Tibial nerve (tissue), 4 donors: ENCODE measurements at regions not wholly inside any gene's neighbourhood (a gene's known extent, or its start where the extent isn't known, plus 50 kb on each side); places are given as distances from the start of the nearest gene placed in this dataset.
"Not testable (repeated sequence)": the region's sequence is repeated elsewhere in the genome, so short reads cannot be mapped to it uniquely, and the experiment has no call there.

Experiments used
- DNase-seq, 2 donors: peaks; one replicate each; pipeline ENCODE4 v3.0.0-alpha.2; 2019; ENCODE audit warnings: low spot score in 2 of 2
- H3K27ac ChIP-seq, 4 donors: fragments of 200-600 bp; sonication (generic) in 3 of 4; one replicate each; pipeline ENCODE4 v1.5.1; 2017 to 2019; ENCODE audit warnings: mild to moderate bottlenecking in 1 of 4
- H3K27me3 ChIP-seq, 2 donors: fragments of 200-600 bp; sonication (generic) in 1 of 2; one replicate each; pipeline versions ENCODE4 v1.5.1 to v1.6.0; 2017 to 2019
- H3K36me3 ChIP-seq, 3 donors: fragments of 200-600 bp; sonication (generic); one replicate each; pipeline ENCODE4 v1.5.1; 2018 to 2019
- H3K4me1 ChIP-seq, 4 donors: fragments of 200-600 bp; sonication (generic) in 3 of 4; one replicate each; pipeline ENCODE4 v1.5.1; 2017 to 2019
- H3K4me3 ChIP-seq, 4 donors: fragments of 200-600 bp; sonication (generic) in 3 of 4; one replicate each; pipeline ENCODE4 v1.5.1; 2017 to 2019; ENCODE audit warnings: mild to moderate bottlenecking in 1 of 4, moderate library complexity in 1 of 4
- H3K9me3 ChIP-seq, 4 donors: fragments of 200-600 bp; sonication (generic) in 3 of 4; one replicate each; pipeline ENCODE4 v1.5.1; 2017 to 2019
- CTCF ChIP-seq, 5 experiments: fragments of 200-600 bp in 3 of 5; fragments of 450-650 bp in 2 of 5; sonication (generic) in 3 of 5; IDR thresholded peaks; one replicate each; pipeline ENCODE4 v1.5.1; 2016 to 2019; ENCODE audit warnings: antibody characterized with exemption in 5 of 5, mild to moderate bottlenecking in 3 of 5, moderate library complexity in 2 of 5
- EP300 ChIP-seq, 2 donors: sonication (generic); formaldehyde crosslinking; IDR thresholded peaks; one replicate each; pipeline ENCODE4 v1.6.1; 2017; ENCODE audit warnings: antibody characterized with exemption in 2 of 2, mild to moderate bottlenecking in 1 of 2
- POLR2A ChIP-seq, 2 donors: fragments of 450-650 bp; IDR thresholded peaks; one replicate each; pipeline ENCODE4 v1.6.1; 2017; ENCODE audit warnings: antibody characterized with exemption in 2 of 2, mild to moderate bottlenecking in 2 of 2, moderate library complexity in 2 of 2
- WGBS, 2 donors: methylation state at CpG; one replicate each; pipeline ENCODE4 v1.1.5; 2018; 5-methylcytosine and 5-hydroxymethylcytosine counted together

GRCh38 chr22:27073601-27074425 is 416.4 kb downstream of the MIAT start:
- TF ChIP-seq EP300 (IDR thresholded peaks at IDR 0.05): no peak
- TF ChIP-seq POLR2A (IDR thresholded peaks at IDR 0.05): no peak
- no peak for TF ChIP-seq CTCF (IDR thresholded peaks at IDR 0.05)
- 62 to 70% methylated on average over 12 of the region's 12 CpGs for WGBS, 2 donors
- Histone ChIP-seq H3K9me3 (no peaks in the 10 kb centered on the region), H3K4me3 (no peak overlapping the region), H3K4me1 (no peaks in the 10 kb centered on the region), H3K27me3 (peaks cover 0 to 5% of the 10 kb centered on the region in 2 donors), H3K36me3 (no peaks in the 10 kb centered on the region), H3K27ac (no peak overlapping the region)
- no peak for DNase-seq

DNA sequence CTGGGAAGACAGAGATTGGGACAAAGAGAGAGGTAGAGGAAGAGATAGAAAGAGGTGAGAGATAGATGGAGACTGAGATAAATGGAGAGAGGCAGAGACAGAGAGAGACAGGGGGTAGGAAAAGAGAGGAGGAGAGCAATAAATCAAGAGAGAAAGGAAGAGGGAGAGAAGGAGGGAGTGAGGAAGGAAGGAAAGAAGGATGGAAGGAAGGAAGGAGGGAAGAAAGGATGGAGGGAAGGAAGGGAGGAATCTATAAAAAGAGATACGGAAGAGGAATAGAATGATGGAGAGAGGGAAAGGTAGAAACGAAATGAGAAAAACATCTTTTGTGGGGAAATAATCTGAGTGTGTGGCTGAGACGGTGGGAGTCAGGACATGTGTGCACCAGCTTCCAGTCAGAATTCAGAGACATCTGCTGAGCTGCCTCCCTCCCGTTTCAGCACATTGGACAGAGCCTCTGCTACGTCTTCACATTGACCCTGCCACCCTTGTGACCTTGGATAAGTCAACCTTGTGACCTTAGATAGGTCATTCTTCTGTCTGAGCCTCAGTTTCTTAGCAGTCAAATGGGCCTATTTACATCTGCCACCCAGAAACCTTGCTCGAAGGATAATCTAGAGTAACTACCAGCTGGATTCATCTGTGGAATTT is 417.8 kb downstream of the MIAT start:
- H3K27ac ChIP-seq: no peak overlapping the region
- no peak for TF ChIP-seq POLR2A (IDR thresholded peaks at IDR 0.05)
- TF ChIP-seq CTCF (IDR thresholded peaks at IDR 0.05): no peak
- no peak for TF ChIP-seq EP300 (IDR thresholded peaks at IDR 0.05)
- H3K9me3 ChIP-seq: no peaks in the 10 kb centered on the region
- peaks cover 0 to 5% of the 10 kb centered on the region in 2 donors for H3K27me3 ChIP-seq
- H3K36me3 ChIP-seq: no peaks in the 10 kb centered on the region
- H3K4me1 ChIP-seq: no peaks in the 10 kb centered on the region
- 61 to 63% methylated on average over 6 of the region's 6 CpGs for WGBS, 2 donors
- H3K4me3 ChIP-seq: no peak overlapping the region
- no peak for DNase-seq

- no peaks in the 10 kb centered on the region for H3K9me3 ChIP-seq
- no peaks in the 10 kb centered on the region for H3K36me3 ChIP-seq
- TF ChIP-seq EP300 (IDR thresholded peaks at IDR 0.05) (no peak), POLR2A (IDR thresholded peaks at IDR 0.05) (no peak), CTCF (IDR thresholded peaks at IDR 0.05) (no peak)
- 34 to 50% methylated on average over 7 of the region's 7 CpGs for WGBS, 2 donors
- DNase-seq: no peak
- H3K27ac ChIP-seq: no peak overlapping the region
- H3K4me3 ChIP-seq: no peak overlapping the region
- peaks cover 0 to 5% of the 10 kb centered on the region in 2 donors for H3K27me3 ChIP-seq
- H3K4me1 ChIP-seq: no peaks in the 10 kb centered on the region
These were observed 418.5 kb downstream of the MIAT start for GRCh38 chr22:27075891-27076290.

- H3K4me1 ChIP-seq, H3K9me3 ChIP-seq, DNase-seq, H3K4me3 ChIP-seq, H3K27me3 ChIP-seq, H3K27ac ChIP-seq, H3K36me3 ChIP-seq: not testable (repeated sequence)
- WGBS, 2 donors: 89 to 90% methylated on average over 3 of the region's 3 CpGs
These were observed 420.7 kb downstream of the MIAT start for GRCh38 chr22:27078064-27078463.

- H3K4me3 ChIP-seq: no peak overlapping the region
- no peak overlapping the region for H3K27ac ChIP-seq
- H3K27me3 ChIP-seq: peaks cover 0 to 5% of the 10 kb centered on the region in 2 donors
- no peaks in the 10 kb centered on the region for H3K9me3 ChIP-seq
- TF ChIP-seq CTCF (IDR thresholded peaks at IDR 0.05): no peak
- no peak for TF ChIP-seq EP300 (IDR thresholded peaks at IDR 0.05)
- no peak for TF ChIP-seq POLR2A (IDR thresholded peaks at IDR 0.05)
- H3K36me3 ChIP-seq: no peaks in the 10 kb centered on the region
- WGBS, 2 donors: 83 to 87% methylated on average over 8 of the region's 8 CpGs
- no peaks in the 10 kb centered on the region for H3K4me1 ChIP-seq
- no peak for DNase-seq
These were observed 422.7 kb downstream of the MIAT start for GRCh38 chr22:27080036-27080578.
